ENCODE measurements at regions not wholly inside any gene's neighbourhood (a gene's known extent, or its start where the extent isn't known, plus 50 kb on each side); places are given as distances from the start of the nearest gene placed in this dataset.
"Not testable (repeated sequence)": the region's sequence is repeated elsewhere in the genome, so short reads cannot be mapped to it uniquely, and the experiment has no call there.

DNA sequence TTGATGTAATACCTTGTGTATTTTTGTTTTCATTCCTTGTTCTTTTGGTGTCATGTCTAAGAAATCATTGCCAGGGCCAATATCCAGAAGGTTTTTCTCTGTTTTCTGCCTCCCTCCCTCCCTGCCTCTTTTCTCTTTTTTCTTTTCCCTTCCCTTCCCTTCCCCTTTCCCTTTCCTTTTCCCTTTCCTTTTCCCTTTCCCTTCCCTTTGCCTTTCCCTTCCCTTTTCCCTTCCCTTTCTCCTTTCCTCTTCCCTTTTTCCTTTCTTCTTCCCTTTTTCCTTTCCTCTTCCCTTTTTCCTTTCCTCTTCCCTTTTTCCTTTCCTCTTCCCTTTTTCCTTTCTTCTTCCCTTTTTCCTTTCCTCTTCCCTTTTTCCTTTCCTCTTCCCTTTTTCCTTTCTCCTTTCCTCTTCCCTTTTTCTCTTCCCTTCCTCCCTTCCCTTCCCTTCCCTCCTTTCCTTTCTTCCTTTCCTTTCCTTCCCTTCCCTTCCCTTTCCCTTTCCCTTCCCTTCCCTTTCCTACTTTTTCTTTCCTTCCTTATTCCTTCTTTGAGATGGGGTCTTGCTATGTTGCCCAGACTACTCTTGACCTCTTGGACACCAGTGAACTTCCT lies 646.1 kb downstream of the RAPGEF2 start:
- DNase-seq, result no peak

DNA sequence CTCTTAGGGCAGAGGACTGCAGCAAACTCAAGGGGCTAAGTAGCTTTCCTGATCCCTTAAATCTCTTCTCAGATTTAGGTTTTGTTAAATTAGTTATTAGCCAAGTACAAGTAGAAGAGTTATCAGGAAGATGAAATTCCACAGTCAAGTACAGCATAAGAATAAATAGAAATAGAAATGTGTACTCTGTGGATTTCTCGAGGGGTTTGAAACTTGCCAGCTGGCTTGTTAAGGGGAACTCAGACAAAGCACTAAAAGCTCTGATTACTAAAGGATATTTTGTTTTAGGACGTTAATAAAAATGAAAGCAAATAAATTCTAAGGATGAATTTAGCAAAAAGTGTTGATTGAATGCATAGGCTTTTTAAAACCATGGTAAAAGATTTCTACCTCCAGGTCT lies 654.6 kb downstream of the RAPGEF2 start:
- no peak for DNase-seq

DNA sequence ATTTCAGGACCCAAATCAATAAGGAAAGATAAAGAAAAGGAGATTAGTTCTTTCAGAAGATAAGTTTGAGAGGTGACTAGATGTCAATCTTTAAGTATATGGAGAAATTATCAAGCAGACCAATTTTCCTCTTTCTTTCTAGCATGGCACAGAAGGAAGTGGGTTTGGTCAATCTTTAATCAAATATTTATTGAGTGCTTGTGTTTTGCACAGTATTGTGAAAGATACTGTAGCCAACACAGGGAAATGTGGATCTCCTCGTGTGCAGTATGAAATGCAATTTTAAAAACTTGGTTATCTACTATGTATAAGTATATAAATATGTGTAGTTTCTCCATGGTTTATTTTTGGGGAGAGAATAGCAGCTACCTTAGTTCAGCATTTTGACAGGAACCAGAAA lies 655.2 kb downstream of the RAPGEF2 start:
- no peak for DNase-seq

DNA sequence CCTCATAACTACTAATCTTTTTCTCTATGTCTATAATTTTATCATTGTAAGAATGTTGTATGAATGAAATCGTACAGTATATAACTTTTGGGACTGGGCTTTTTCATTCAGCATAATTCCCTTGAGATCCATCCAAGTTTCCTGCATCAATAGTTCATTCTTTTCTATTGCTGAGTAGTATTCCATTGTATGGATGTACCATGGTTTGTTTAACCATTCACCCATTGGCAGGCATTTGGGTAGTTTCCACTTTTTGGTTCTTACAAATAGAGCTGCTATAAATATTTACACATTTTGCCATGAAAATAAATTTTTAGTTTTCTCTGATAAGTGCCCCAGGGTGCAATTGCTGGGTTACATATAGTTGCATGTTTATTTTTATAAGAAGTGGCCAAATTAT lies 659.8 kb downstream of the RAPGEF2 start:
- no peak for DNase-seq

DNA sequence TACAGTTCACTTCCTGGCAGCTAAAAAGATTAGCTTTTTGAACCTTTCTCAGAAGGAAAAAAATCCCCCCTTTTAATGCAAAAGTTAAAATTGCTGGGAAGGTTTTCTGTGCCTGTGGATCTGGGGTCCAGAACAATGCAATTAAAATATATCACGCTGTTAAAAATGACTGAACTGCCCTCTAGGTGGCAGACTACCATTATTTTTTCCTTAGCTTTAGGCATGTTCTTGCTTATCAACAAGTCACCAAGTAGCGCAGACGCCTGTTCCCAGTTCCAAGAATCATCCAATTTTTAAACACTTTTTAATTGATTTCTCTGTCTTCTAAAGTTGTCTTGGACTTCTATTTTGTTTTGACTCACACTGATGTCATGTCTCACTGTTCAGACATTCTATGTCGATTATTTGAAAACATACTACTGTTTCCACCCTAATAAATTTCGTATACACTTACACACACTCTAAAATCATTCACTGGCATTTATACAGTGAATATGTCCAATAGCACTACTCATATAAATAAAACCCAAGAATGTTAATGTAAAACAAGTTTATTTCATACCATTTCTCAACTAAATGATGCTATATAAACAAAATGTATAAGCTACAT lies 661.6 kb downstream of the RAPGEF2 start:
- no peak for DNase-seq

DNA sequence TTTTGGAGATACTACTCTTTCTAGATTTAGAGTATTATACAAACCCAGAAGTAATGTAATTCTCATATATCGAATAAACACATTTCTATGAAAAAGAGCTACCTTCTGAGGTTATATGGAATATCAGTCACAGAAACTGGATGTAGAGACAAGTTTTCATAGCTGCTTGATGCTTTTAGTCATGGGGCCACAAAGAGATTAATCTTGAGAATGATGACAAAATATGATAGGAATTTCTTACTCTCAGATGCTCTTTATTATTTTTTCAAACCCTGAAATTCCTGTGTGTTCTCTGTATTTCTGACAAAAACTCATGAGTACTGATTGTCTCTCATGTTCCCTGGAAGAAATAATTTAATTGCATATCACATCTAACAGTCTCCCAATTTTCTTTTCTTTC lies 662.5 kb downstream of the RAPGEF2 start:
- DNase-seq, result no peak

DNA sequence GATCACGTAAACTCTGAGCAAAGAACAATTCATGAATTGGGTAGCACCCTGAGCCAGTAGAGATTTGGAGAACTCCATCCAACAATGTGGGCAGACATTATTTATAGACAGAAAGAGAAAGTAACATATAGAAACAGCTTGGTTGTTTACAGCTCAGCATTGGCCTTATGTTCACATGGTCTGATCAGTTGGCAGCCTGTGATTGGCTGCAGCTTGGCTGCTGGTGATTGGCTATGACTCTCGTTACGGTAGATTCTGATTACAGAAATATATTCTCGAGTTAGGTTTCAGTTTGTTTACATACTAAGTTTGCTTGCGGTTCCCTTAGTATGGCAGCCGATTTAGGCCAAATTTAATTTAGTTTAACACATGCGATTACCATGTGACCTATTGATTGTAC lies 663.4 kb downstream of the RAPGEF2 start:
- DNase-seq, result no peak

DNA sequence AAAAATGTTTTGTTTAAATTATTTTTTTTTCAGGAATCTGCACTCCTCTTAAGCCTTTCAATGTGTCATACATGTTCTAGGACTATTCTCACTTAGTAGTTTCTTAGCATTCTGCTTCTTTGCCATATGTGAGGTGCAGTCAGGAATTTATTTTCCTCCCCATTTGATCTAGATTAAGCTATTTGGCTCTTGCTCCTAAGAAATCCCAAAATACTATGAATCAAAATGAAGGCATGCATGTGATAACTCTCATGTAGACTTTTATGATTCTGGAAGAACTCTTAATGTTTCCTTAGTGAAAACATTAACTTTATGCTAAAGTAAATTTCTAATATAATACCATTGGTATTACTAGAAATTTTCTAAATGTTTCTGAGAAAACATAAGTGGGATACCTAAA lies 664.5 kb downstream of the RAPGEF2 start:
- DNase-seq, result no peak

DNA sequence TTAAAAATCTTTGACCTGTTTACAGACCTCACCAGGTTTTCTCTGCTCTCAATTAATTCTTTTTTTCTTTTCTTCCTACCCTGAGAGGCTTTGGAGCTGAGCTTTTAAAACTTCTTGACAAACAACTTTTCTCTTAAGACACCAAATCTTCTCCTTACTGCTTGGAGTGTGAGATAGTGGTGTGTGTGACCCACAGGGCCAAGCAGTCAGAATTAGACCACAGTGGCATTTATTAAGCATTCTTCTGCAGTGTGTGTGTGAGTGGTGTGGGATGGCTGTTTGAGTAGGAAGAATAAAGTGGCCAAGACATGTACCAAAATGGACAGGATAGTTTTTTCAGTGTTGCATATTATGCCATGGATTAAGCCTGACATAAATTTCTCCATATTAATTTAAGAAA lies 665.1 kb downstream of the RAPGEF2 start:
- DNase-seq, result no peak

DNA sequence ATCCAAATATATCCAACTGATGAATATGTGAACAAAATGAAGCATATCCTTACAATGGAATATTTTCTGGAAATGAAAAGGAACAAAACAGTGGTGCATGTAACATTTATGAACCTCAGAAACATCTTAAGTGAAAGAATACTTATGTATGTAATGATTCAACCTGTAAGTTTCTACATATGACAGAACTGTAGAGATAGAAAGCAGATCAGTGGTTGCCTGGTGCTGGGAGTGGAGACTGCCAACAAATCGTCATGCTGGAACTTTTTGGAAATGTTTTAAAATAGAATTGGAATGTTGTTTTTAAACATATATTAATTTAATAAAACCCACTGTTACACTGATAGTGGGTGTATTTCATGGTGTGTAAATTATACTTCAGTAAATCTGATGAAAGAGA lies 667.5 kb downstream of the RAPGEF2 start:
- no peak for DNase-seq

DNA sequence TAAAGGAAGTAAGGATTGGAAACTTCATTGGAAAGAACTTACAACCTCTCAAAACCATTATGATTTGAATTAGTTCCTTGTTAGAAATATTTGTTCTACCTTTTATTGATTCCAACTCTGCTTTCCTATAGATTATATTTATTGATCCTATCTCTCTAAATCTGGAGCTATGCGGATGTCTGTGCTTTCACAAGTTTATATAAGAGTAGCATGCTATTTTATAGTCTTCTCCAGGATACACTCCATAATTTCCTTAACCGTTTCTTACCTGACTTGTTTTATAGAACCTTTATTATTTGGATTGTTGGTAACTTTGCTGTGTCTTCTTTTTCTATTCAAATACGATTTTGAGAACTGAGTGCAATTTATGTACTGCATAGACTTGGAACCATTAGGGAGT lies 668.1 kb downstream of the RAPGEF2 start:
- DNase-seq, result no peak

DNA sequence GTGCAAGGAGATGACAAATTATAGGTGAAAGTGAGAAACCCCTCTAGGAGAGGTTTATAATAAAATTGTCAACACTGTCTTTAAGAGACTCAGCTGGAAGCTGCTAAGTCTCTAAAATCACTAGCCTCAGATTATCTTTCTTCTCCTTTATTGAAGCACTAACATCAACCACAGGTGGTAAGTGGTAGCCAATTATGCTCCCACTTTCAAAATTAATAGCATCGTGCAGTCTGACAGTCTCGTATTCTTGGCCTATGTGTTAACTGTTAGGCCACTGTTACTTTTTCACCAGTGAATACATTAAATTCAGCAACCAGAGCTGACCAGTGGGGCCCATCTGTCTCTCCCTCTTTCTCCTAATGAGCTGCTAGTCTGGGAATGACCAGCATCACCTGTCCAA lies 674.1 kb downstream of the RAPGEF2 start:
- no peak for DNase-seq

DNA sequence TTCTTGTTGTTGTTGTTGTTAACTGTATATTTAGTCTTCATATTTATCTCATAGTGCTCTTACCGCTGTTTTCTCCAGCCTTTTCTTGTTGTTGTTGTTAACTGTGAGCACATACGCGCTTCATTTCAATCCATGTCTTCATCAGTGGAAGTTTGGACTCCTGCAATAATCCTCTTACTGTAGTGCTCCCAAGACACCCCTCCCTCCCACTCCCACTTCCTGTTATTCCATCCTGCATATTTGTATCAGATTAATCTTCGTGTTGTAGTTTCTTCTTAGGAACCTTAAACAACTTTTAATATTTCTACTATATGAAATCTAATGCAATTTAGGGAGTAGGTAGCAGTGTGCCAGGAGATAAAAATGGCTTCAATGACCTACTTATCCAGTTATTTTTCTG lies 674.8 kb downstream of the RAPGEF2 start:
- no peak for DNase-seq

DNA sequence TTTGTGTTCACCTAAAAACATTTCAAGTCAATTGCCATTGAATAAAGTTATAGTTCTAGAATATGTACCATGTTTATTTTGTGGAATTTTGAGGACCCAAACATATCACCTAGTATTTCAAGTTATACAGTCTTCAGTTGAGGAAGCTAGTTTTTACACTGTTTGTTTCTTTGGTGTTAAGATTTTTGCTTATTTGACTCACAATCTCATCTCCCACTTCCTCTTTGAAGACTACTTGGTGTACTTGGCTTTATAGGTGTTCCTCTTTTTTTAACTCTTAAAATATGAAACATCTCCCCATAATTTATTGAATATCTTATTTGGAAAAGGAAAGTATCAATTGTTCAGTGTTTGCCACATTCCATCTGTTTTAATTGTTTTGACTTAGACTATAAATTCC lies 675.4 kb downstream of the RAPGEF2 start:
- no peak for DNase-seq

DNA sequence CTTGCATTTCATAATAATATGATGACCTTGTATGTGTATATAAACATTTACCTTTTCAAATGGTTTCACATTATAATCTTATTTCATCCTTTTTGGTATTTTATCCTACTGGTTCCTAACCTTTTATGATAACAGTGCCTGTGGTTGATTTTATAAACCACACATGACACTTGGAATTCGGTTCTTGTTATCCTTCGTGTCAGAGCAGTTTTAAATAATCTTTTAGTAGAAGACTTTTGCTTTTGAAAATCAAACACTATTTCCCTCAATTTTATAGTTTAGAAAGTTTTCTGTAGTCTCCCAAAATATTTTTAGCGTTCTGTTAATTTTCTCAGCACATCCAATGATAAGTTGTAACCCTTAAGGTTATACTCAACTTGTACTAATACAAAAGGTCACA lies 676.8 kb downstream of the RAPGEF2 start:
- DNase-seq, result no peak

DNA sequence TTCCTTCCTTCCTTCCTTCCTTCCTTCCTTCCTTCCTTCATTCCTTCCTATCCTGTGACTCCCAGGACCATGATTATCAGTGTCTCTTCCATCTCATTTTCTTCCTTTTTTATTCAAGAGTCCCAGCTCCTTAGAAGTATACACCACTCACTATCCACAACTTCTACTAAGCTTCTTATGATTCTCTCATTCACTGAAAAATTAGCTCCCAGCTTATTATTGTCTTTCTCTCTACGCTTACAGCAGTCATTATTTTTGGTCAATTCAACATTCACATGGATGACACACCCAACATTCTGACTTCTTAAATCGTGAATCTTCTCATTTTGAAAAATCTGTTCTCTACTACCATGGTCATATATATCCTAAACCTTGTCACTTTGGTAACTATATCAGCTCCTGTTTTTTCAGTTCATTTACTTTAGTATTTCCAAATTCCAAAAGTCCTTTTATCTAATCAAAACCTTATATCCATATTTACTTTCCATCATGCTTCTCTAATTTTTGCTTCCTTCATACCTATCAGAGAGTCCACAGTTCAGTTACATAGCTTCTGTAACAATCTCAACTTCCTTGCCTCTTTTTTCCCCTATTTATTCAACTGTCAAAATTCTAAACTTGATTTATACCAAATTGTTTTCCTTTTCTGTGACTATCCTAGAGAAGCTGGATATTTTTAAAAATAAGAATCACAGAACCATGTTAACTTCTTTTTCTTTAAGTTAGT lies 677.5 kb downstream of the RAPGEF2 start:
- no peak for DNase-seq

DNA sequence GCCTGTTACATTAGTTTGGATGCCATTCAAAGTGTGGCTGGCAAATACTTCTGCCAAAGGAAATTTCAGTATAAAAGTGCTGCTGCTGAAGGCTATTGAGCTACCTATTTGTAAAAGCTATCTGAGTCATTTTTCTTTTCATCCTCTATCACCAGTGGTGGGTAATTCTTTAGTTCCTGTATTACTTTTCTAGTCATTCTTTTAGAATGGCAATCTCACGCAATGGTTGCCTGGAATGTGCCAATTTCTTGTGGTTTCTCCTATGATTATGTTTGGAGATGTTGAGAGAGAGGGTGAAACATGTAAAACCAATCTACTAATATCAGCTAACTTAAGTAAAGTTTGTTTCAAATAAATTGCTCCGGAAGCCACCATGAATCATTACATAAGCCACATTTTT lies 685.0 kb downstream of the RAPGEF2 start:
- no peak for DNase-seq

DNA sequence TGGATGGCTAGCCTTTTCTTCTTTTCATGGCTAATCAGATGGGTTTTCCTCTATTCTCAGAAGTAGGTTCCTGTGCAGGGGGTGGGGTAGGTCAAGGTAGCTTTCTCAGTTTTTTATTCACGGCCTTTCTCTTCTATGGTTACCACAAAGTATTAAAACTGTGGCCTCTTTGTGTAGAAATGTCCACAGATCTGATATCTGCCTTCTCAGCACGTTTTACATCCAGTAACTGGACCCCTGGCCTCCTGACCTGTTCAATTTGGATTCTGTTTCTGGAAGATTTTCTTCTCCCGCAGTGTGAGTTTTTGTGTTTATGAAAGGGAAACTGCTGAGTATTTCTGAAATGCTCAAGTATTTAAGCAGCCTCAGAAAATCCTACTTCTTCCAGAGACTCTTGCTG lies 688.5 kb downstream of the RAPGEF2 start:
- DNase-seq, result no peak

DNA sequence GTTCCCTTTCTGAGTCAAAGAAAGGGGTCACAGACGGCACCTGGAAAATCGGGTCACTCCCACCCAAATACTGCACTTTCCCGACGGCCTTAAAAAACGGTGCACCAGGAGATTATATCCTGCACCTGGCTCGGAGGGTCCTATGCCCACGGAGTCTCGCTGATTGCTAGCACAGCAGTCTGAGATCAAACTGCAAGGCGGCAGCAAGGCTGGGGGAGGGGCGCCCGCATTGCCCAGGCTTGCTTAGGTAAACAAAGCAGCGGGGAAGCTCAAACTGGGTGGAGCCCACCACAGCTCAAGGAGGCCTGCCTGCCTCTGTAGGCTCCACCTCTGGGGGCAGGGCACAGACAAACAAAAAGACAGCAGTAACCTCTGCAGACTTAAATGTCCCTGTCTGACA lies 701.7 kb downstream of the RAPGEF2 start:
- not testable (repeated sequence) for DNase-seq

DNA sequence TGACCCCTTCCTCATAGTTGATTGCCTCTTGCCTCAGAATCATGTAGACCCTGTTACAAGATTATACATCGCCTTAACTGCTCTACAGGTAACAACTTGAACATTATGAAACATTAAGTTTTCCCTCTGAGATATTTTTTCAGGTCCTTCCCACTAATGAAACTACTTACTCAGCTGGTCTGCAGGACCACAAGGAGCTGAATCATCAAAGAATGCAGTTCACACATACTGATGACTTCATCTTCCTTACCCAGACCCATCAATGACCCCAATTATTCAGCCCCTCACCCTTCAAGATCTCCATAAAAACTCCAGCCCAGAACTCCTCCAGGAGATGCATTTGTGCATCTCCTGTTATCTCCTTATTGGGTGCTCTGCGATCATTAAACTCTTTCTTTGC lies 720.9 kb downstream of the RAPGEF2 start:
- no peak for DNase-seq

DNA sequence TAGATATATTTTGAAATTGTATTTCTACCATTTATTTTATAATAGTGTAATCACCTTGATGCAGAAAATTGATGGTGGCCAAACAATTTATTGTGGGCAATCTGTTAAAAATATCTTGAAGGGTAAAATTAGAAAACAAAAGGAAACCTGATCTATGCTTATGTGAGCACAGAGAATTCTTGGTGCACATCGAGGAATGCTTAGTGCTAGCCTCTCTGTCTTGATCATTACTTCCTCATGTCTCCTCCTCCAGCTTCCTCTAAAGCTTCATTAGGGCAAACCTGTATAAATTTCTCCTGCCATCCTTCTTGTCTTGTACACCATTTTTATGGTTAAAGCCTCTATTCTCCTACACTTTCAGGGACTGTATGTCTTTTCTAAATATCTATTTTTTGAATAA lies 725.8 kb downstream of the RAPGEF2 start:
- no peak for DNase-seq

DNA sequence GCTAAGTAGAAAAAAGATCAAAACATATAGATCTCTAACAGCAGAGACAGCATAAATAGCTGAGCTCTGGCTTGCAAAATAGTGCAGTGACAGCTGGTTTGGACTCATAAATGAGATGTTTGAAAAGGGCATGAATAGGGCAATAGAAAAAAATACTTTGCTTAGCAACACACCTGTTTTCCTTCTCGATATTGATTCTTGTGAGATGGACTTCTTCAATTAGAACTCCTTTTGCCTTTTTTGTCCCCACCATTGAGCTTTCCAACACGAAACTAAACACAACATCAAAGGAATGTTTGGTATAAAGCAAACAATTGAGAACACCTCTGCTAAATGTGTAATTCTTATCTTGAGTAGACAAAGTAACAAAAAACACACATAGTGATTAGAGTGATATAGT lies 726.3 kb downstream of the RAPGEF2 start:
- no peak for DNase-seq

DNA sequence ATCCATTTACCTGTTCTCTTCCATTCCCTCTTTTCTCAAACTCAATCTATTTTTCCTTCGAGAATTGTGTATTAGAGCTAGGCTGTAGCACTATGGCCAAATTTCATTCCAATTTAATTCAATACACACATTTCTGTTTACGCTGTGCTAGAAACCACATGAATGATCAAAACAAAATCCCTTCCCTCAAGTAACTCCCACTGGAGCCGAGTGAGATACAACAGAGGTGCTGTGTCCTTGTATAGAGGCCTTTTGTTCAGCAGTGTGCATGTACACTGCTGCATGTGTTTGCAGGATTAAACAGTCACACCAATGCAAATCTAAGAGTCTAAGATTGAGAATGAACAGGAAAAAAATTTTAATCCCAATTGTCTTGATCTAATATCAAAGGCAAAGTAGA lies 734.2 kb downstream of the RAPGEF2 start:
- DNase-seq, result no peak

DNA sequence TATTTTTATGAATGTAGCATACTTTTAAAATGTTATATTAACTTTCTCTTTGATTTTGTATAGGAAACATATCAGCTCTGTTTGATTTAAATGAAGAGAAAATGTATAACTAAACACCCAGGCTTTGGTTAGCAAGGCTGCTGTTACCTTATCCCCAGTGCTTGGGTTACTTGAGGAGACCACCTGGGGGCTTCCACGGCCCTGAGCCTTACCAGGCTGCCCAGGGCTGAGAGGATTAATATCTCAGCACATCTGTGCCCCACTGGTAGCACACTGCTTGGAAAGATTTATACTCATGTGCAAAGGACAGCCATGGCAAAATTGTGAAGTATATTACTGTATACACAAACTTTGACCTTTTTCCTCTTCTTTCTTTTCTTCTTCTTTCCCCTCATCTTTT lies 752.9 kb downstream of the RAPGEF2 start:
- DNase-seq, result no peak

DNA sequence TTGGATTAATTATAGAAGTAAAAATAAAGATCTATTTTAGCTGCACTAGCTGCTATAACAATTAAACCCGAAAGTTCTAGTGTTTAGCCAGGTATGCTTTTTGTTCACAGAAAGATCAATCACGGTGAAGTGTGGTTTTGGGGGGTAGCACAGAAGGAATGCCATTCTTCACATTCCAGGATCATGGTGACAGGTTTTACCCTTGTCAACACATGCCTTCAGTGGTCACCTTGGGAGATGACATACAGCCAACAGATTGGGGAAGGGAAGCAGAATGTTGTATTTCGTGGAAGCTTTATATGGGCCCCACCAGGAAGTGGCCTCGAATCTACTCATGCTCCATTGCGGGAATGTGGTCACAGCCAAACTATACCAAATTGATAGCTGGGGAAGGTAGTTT lies 753.6 kb downstream of the RAPGEF2 start:
- DNase-seq, result no peak
